Transverse colon (tissue), 4 donors: ENCODE measurements at regions not wholly inside any gene's neighbourhood (a gene's known extent, or its start where the extent isn't known, plus 50 kb on each side); places are given as distances from the start of the nearest gene placed in this dataset.
"Not testable (repeated sequence)": the region's sequence is repeated elsewhere in the genome, so short reads cannot be mapped to it uniquely, and the experiment has no call there.

Source experiments
- DNase-seq: peaks from one replicate; pipeline ENCODE4 v3.0.0-alpha.2; 2019
- H3K27ac ChIP-seq, 4 donors: fragments of 200-600 bp; sonication (generic); 2 replicates each; pipeline ENCODE4 v1.5.1; 2016 to 2018; ENCODE audit warnings: inconsistent platforms in 4 of 4
- H3K27me3 ChIP-seq: fragments of 200-600 bp; sonication (generic); 2 replicates; pipeline ENCODE4 v1.5.1; 2017; ENCODE audit warnings: inconsistent platforms
- H3K36me3 ChIP-seq, 4 donors: fragments of 200-600 bp; sonication (generic); 2 replicates each; pipeline ENCODE4 v1.5.1; 2017 to 2019; ENCODE audit warnings: inconsistent platforms in 4 of 4
- H3K4me1 ChIP-seq, 4 donors: fragments of 200-600 bp; sonication (generic); 2 replicates each; pipeline ENCODE4 v1.5.1; 2017 to 2020; ENCODE audit warnings: inconsistent platforms in 4 of 4
- H3K4me3 ChIP-seq, 4 donors: fragments of 200-600 bp; sonication (generic); 1 replicate in 1 of 4; 2 replicates in 3 of 4; pipeline versions ENCODE4 v1.5.1 to v1.6.1; 2017 to 2019; ENCODE audit warnings: inconsistent platforms in 4 of 4
- H3K9me3 ChIP-seq, 2 donors: fragments of 200-600 bp; sonication (generic); 2 replicates each; pipeline ENCODE4 v1.5.1; 2017 to 2019; ENCODE audit warnings: inconsistent platforms in 2 of 2
- EP300 ChIP-seq: sonication (generic); formaldehyde crosslinking; IDR thresholded peaks from one replicate; pipeline ENCODE4 v1.6.1; 2017; ENCODE audit warnings: antibody characterized with exemption, low read depth
- POLR2A ChIP-seq: fragments of 450-650 bp; IDR thresholded peaks from one replicate; pipeline ENCODE4 v1.6.1; 2016; ENCODE audit warnings: antibody characterized with exemption, mild to moderate bottlenecking, moderate library complexity
- POLR2AphosphoS5 ChIP-seq, 3 donors: sonication (generic); formaldehyde crosslinking; IDR thresholded peaks; one replicate each; pipeline ENCODE4 v1.6.1; 2016; ENCODE audit warnings: antibody characterized with exemption in 3 of 3
- WGBS, 2 donors: methylation state at CpG; one replicate each; pipeline ENCODE4 v1.1.5; 2018; ENCODE audit warnings: low coverage in 1 of 2; 5-methylcytosine and 5-hydroxymethylcytosine counted together
- in situ Hi-C, 4 donors: fragments of 200-750 bp; cut with MboI; loops; one replicate each; pipeline versions ENCODE4 v1.15.0 to v1.15.1; 2017; ENCODE audit warnings: low sequenced_read_pairs in 3 of 4, low pct_ligation_motif_present in 1 of 4, low pct_unique_long_range_greater_than_20kb in 1 of 4
- intact Hi-C: fragments of 100-400 bp; cut with DNase I; formaldehyde crosslinking; loops from one replicate; pipeline ENCODE4 v1.15.1; 2023; ENCODE audit warnings: low total_unique reads
- TF ChIP-seq, protein P1 (sequence below), 5 experiments: fragments of 200-600 bp in 3 of 5; fragments of 450-650 bp in 2 of 5; sonication (generic) in 3 of 5; IDR thresholded peaks; 1 replicate in 2 of 5; 2 replicates in 3 of 5; pipeline ENCODE4 v1.5.1; 2016 to 2017; ENCODE audit warnings: antibody characterized with exemption in 5 of 5, inconsistent platforms in 3 of 5, mild to moderate bottlenecking in 2 of 5, moderate library complexity in 1 of 5

DNA sequence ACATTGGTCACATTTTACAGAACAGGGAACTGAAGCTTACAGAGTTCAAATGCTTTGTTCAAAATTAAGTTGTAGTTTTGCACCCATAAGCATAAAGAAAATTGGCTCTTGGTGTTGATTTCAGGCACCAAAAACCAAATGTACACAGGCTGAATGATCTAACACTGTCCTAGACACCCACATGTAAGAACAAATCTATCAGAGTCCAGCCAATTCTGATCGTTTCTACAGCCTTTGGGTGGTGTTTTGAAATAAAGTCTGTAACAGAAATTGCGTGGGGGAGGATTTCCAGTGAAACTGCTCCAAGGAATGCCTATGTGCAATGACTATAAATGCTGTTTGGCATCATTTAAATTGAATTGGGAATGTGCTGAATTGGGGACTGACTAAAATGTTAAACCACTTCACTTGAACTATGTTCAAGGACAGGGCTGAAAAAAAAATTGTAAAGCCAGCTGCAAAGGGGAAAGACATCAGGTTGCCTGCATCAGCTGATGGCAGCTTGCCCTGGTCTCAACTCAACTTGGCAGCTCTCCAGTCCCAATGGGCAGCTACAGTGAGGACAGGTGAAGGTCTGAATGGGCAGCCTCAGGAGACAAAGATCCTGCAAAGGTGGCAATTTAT, 92.2 kb upstream of the TRPC7 start:
- no peak for DNase-seq
- Histone ChIP-seq H3K36me3 (no peaks in the 10 kb centered on the region), H3K27me3 (no peaks in the 10 kb centered on the region), H3K9me3 (no peaks in the 10 kb centered on the region), H3K27ac (no peak overlapping the region), H3K4me3 (no peak overlapping the region), H3K4me1 (no peaks in the 10 kb centered on the region)
- no peak for TF ChIP-seq EP300
- TF ChIP-seq, protein P1, sequence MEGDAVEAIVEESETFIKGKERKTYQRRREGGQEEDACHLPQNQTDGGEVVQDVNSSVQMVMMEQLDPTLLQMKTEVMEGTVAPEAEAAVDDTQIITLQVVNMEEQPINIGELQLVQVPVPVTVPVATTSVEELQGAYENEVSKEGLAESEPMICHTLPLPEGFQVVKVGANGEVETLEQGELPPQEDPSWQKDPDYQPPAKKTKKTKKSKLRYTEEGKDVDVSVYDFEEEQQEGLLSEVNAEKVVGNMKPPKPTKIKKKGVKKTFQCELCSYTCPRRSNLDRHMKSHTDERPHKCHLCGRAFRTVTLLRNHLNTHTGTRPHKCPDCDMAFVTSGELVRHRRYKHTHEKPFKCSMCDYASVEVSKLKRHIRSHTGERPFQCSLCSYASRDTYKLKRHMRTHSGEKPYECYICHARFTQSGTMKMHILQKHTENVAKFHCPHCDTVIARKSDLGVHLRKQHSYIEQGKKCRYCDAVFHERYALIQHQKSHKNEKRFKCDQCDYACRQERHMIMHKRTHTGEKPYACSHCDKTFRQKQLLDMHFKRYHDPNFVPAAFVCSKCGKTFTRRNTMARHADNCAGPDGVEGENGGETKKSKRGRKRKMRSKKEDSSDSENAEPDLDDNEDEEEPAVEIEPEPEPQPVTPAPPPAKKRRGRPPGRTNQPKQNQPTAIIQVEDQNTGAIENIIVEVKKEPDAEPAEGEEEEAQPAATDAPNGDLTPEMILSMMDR (IDR thresholded peaks at IDR 0.05), result no peak
- no peak for TF ChIP-seq POLR2A
- TF ChIP-seq POLR2AphosphoS5 (IDR thresholded peaks at IDR 0.05), result no peak
- 40 to 46% methylated on average over 2 of the region's 2 CpGs for WGBS, 2 donors
- intact Hi-C loops (no loop called here), in situ Hi-C loops (no loop called here)

DNA sequence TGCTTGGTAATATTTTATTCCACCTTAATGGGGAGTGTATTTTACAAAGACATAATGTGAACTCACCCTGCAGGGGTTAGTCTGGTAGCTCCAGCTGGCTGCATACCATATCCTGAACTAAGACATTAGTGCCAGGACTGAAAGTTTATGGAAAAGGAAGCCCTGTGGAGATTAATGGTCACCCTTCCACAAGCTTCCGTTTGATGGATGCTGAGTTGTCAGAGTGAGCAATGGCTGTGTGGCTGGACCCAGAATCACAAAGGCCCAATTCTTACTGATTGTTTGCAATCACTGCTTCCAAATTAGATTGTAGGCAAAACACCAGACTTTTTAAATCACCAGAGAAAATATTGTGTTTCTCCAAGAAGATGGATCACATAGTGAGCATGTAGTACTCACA, 90.1 kb upstream of the TRPC7 start:
- Histone ChIP-seq H3K27me3 (no peaks in the 10 kb centered on the region), H3K4me3 (no peak overlapping the region), H3K36me3 (no peaks in the 10 kb centered on the region), H3K4me1 (no peaks in the 10 kb centered on the region), H3K9me3 (no peaks in the 10 kb centered on the region), H3K27ac (no peak overlapping the region)
- 29 to 48% methylated on average over 1 of the region's 1 CpG for WGBS, 2 donors
- in situ Hi-C loops (no loop called here), intact Hi-C loops (no loop called here)
- DNase-seq, result no peak
- TF ChIP-seq, protein P1 (IDR thresholded peaks at IDR 0.05), result no peak
- TF ChIP-seq POLR2A (no peak), EP300 (no peak), POLR2AphosphoS5 (IDR thresholded peaks at IDR 0.05) (no peak)

DNA sequence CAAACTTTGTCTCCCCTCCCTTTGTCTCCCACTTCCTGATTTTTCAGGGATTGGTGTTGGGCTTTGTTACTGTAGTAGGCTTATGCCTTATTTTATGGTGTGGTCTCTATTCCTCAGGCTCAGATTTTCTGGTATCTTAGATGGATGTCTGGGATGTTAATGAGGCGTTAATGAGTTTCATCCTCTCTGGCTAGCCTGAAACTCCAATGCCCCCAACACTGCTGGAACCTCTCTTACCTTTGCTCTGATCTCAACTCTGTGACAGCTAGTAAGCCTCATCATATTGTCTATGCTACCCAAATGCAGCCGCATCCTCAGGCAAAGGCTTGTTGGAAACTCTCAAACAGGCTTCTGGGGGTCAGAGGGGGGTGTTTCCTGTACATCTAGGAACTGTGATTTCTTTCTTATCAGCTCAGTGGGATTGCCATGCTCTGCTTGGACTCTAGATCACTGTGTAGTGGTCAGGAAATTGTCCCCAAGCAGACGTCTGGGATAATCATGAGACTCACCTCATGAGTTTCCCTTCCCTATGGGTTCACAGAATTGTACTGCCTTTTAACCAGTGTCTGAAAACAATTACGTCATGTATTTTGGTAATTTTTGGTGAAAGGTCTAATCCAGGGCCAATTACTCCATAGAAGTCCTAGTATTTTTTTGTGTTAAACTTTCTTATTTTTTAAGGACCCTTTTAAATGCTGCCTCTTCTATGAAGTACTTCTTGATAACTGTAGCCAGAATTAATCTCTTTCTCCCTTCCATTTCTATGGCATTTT, 88.8 kb upstream of the TRPC7 start:
- no peak overlapping the region for H3K27ac ChIP-seq
- intact Hi-C loops (no loop called here), in situ Hi-C loops (no loop called here)
- no peaks in the 10 kb centered on the region for H3K9me3 ChIP-seq
- WGBS, 2 donors, result 64 to 80% methylated on average over 3 to 4 of the region's 4 CpGs
- TF ChIP-seq, protein P1 (IDR thresholded peaks at IDR 0.05), result no peak
- TF ChIP-seq POLR2AphosphoS5 (IDR thresholded peaks at IDR 0.05), result no peak
- TF ChIP-seq EP300, result no peak
- no peak for TF ChIP-seq POLR2A
- no peaks in the 10 kb centered on the region for H3K27me3 ChIP-seq
- no peaks in the 10 kb centered on the region for H3K36me3 ChIP-seq
- H3K4me1 ChIP-seq, result no peaks in the 10 kb centered on the region
- H3K4me3 ChIP-seq, result no peak overlapping the region
- DNase-seq, result no peak

DNA sequence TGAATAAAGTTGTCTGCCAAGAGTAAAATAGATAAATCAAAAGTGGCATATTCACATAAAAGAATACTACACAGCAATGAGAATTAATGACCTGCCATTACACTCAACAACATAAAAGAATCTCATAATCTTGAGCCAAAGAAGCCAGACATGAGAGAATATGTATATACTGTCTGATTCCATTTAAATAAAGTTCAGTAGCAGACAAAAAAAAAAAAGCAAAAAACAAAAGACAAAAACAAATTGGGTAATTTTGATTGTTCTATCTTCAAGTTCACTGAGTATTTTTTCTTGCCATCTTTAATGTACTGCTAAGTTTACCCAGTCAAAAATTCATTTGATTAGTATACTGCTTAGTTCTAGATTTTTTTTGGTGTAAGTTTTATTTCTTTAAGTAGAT, 87.9 kb upstream of the TRPC7 start:
- Histone ChIP-seq H3K27ac (no peak overlapping the region), H3K9me3 (no peaks in the 10 kb centered on the region), H3K4me1 (no peaks in the 10 kb centered on the region), H3K36me3 (no peaks in the 10 kb centered on the region), H3K27me3 (no peaks in the 10 kb centered on the region), H3K4me3 (no peak overlapping the region)
- intact Hi-C loops, result no loop called here
- DNase-seq, result no peak
- TF ChIP-seq, protein P1 (IDR thresholded peaks at IDR 0.05), result no peak
- no peak for TF ChIP-seq POLR2A
- no peak for TF ChIP-seq POLR2AphosphoS5 (IDR thresholded peaks at IDR 0.05)
- TF ChIP-seq EP300, result no peak
- in situ Hi-C loops, result no loop called here

DNA sequence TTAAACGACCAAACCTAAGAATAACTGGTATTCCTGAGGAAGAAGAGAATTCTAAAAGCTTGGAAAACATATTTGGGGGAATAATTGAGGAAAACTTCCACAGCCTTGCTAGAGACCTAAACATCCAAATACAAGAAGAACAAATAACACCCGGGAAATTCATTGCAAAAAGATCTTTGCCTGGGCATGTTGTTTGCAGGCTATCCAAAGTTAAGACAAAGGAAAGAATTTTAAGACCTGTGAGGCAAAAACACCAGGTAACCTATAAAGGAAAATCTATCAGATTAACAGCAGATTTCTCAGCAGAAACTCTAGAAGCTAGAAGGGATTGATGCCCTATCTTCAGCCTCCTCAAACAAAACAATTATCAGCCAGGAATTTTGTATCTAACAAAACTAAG, 82.2 kb upstream of the TRPC7 start:
- H3K4me1 ChIP-seq, H3K36me3 ChIP-seq, in situ Hi-C loops, H3K9me3 ChIP-seq, H3K27me3 ChIP-seq, H3K4me3 ChIP-seq, intact Hi-C loops, DNase-seq, H3K27ac ChIP-seq: not testable (repeated sequence)
- WGBS, 2 donors, result 58 to 61% methylated on average over 2 of the region's 2 CpGs
